HEK293 (cell line): ENCODE measurements at regions not wholly inside any gene's neighbourhood (a gene's known extent, or its start where the extent isn't known, plus 50 kb on each side); places are given as distances from the start of the nearest gene placed in this dataset.

Experiments used
- CTCF ChIA-PET: fragments of 350-600 bp; formaldehyde crosslinking; extraction: SDS; loops from one replicate; lab custom pipeline; 2021; ENCODE audit warnings: antibody characterized with exemption; lab: Yijun Ruan, JAX
- POLR2A ChIA-PET: fragments of 300-600 bp; formaldehyde crosslinking; extraction: SDS; loops from one replicate; lab custom pipeline; 2020; ENCODE audit warnings: antibody characterized with exemption, inconsistent platforms; lab: Yijun Ruan, JAX
- H3K27ac ChIP-seq: fragments of 200-500 bp; sonication (Bioruptor generic); 2 replicates; pipeline ENCODE4 v1.5.1; 2014; ENCODE audit warnings: low read depth, low read length, control low read depth, inconsistent platforms; ENCODE audit errors: extremely low read depth
- H3K36me3 ChIP-seq, 2 experiments: fragments of 200-500 bp in 1 of 2; sonication (Bioruptor generic) in 1 of 2; 1 replicate in 1 of 2; 2 replicates in 1 of 2; pipeline ENCODE4 v1.5.1; 2014 to 2017; ENCODE audit warnings: inconsistent platforms in 2 of 2, low read length in 2 of 2; ENCODE audit not compliant: control insufficient read depth in 2 of 2, insufficient read depth in 1 of 2
- H3K4me1 ChIP-seq: fragments of 200-500 bp; sonication (Bioruptor generic); 2 replicates; pipeline ENCODE4 v1.5.1; 2014; ENCODE audit warnings: mild to moderate bottlenecking, low read length, inconsistent platforms; ENCODE audit not compliant: control insufficient read depth, insufficient read depth
- H3K4me3 ChIP-seq: 2 replicates; pipeline ENCODE4 v1.5.1; 2011; ENCODE audit warnings: low read depth, mild to moderate bottlenecking, control low read depth, low read length, moderate library complexity
- H3K9me3 ChIP-seq: fragments of 200-500 bp; sonication (Bioruptor generic); 2 replicates; pipeline ENCODE4 v1.5.1; 2014; ENCODE audit warnings: low read depth, low read length, inconsistent platforms; ENCODE audit not compliant: control insufficient read depth, insufficient read depth
- BCL11A ChIP-seq: fragments of 450-650 bp; formaldehyde crosslinking; IDR thresholded peaks from 2 replicates; pipeline ENCODE4 v1.5.1; 2016; ENCODE audit warnings: low read depth, missing biosample characterization, missing genetic modification characterization
- MEIS1 ChIP-seq: sonication (generic); formaldehyde crosslinking; IDR thresholded peaks from 2 replicates; pipeline ENCODE4 v1.8.1; 2022; ENCODE audit warnings: missing genetic modification reagents, mild to moderate bottlenecking, borderline replicate concordance
- OSR2 ChIP-seq: fragments of 450-650 bp; formaldehyde crosslinking; IDR thresholded peaks from 2 replicates; pipeline ENCODE4 v1.5.1; 2016; ENCODE audit warnings: missing biosample characterization, missing genetic modification characterization
- PATZ1 ChIP-seq: fragments of 450-650 bp; formaldehyde crosslinking; IDR thresholded peaks from 2 replicates; pipeline ENCODE4 v1.5.1; 2016; ENCODE audit warnings: missing biosample characterization, missing genetic modification characterization
- PRDM6 ChIP-seq: fragments of 450-650 bp; formaldehyde crosslinking; IDR thresholded peaks from 2 replicates; pipeline ENCODE4 v1.5.1; 2017; ENCODE audit warnings: missing biosample characterization, missing genetic modification characterization
- ZBTB11 ChIP-seq: fragments of 450-650 bp; formaldehyde crosslinking; conservative IDR thresholded peaks from 2 replicates; pipeline ENCODE4 v1.5.1; 2016; ENCODE audit warnings: low read depth, missing biosample characterization, missing genetic modification characterization
- ZBTB17 ChIP-seq: fragments of 450-650 bp; formaldehyde crosslinking; IDR thresholded peaks from 2 replicates; pipeline ENCODE4 v1.5.1; 2016; ENCODE audit warnings: missing biosample characterization, missing genetic modification characterization
- ZIC2 ChIP-seq: fragments of 450-650 bp; formaldehyde crosslinking; IDR thresholded peaks from 2 replicates; pipeline ENCODE4 v1.5.1; 2016; ENCODE audit warnings: missing biosample characterization, missing genetic modification characterization
- ZNF10 ChIP-seq: fragments of 450-650 bp; formaldehyde crosslinking; IDR thresholded peaks from 2 replicates; pipeline ENCODE4 v1.5.1; 2017; ENCODE audit warnings: missing biosample characterization, missing genetic modification characterization
- ZNF112 ChIP-seq: fragments of 450-650 bp; formaldehyde crosslinking; IDR thresholded peaks from 2 replicates; pipeline ENCODE4 v1.5.0; 2017; ENCODE audit warnings: missing biosample characterization, missing genetic modification characterization
- ZNF146 ChIP-seq: fragments of 450-650 bp; formaldehyde crosslinking; IDR thresholded peaks from 2 replicates; pipeline ENCODE4 v1.5.1; 2016; ENCODE audit warnings: missing biosample characterization, missing genetic modification characterization
- ZNF202 ChIP-seq: fragments of 450-650 bp; formaldehyde crosslinking; IDR thresholded peaks from 2 replicates; pipeline ENCODE4 v1.5.1; 2016; ENCODE audit warnings: missing biosample characterization, missing genetic modification characterization, borderline replicate concordance
- ZNF23 ChIP-seq: fragments of 450-650 bp; formaldehyde crosslinking; IDR thresholded peaks from 2 replicates; pipeline ENCODE4 v1.5.1; 2016; ENCODE audit warnings: missing biosample characterization, missing genetic modification characterization, borderline replicate concordance
- ZNF624 ChIP-seq: fragments of 450-650 bp; formaldehyde crosslinking; IDR thresholded peaks from 2 replicates; pipeline ENCODE4 v1.5.1; 2017; ENCODE audit warnings: missing biosample characterization, missing genetic modification characterization
- ZNF629 ChIP-seq: fragments of 450-650 bp; formaldehyde crosslinking; IDR thresholded peaks from 2 replicates; pipeline ENCODE4 v1.5.1; 2017; ENCODE audit warnings: missing biosample characterization, missing genetic modification characterization
- ZNF664 ChIP-seq: fragments of 450-650 bp; formaldehyde crosslinking; IDR thresholded peaks from 2 replicates; pipeline ENCODE4 v1.5.1; 2016; ENCODE audit warnings: missing biosample characterization, missing genetic modification characterization
- ZSCAN23 ChIP-seq: fragments of 450-650 bp; formaldehyde crosslinking; IDR thresholded peaks from 2 replicates; pipeline ENCODE4 v1.5.1; 2016; ENCODE audit warnings: missing biosample characterization, missing genetic modification characterization
- TF ChIP-seq, protein P1 (sequence below): fragments of 450-650 bp; formaldehyde crosslinking; IDR thresholded peaks from 2 replicates; pipeline ENCODE4 v1.5.1; 2017; ENCODE audit warnings: missing biosample characterization, missing genetic modification characterization
- TF ChIP-seq, protein P2 (sequence below): fragments of 450-650 bp; formaldehyde crosslinking; IDR thresholded peaks from 2 replicates; pipeline ENCODE4 v1.5.1; 2016; ENCODE audit warnings: missing biosample characterization, missing genetic modification characterization
- TF ChIP-seq, protein P3 (sequence below): sonication (generic); formaldehyde crosslinking; IDR thresholded peaks from 2 replicates; pipeline ENCODE4 v1.8.1; 2022; ENCODE audit warnings: mild to moderate bottlenecking, moderate library complexity, missing genetic modification reagents

DNA sequence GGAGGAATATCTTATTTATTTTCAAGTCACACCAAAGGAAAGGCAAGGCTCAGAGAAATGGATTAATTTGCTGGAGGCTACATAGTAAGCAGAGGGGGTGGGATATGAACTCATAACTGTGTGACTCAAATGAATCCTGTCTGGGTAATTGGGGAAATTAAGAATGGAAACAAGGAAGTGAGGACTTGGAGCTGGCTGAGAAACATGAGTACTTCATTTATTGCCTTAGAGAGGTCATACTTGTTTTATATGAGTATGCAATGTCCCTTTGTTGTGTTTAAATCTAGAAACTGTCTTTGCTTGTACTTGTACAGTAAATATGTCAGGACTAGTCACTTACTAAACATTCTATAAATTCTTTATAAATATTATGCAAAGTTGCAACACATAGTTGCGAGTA lies 2166.7 kb upstream of the PIK3C3 start:
- POLR2A ChIA-PET: no interaction called here
- CTCF ChIA-PET: no interaction called here
- Histone ChIP-seq H3K4me1 (no peaks in the 10 kb centered on the region), H3K27ac (no peak overlapping the region), H3K9me3 (no peaks in the 10 kb centered on the region), H3K36me3 (peaks cover 0 to 6% of the 10 kb centered on the region in 2 experiments; a peak in 1 of 3 replicates), H3K4me3 (no peak overlapping the region)
- TF ChIP-seq PRDM6 (tag by site-specific recombination) (peak; percentile 29; the same call in 1 of the 2 replicates), ZSCAN23 (tag by site-specific recombination) (no peak)
- TF ChIP-seq, protein P1, sequence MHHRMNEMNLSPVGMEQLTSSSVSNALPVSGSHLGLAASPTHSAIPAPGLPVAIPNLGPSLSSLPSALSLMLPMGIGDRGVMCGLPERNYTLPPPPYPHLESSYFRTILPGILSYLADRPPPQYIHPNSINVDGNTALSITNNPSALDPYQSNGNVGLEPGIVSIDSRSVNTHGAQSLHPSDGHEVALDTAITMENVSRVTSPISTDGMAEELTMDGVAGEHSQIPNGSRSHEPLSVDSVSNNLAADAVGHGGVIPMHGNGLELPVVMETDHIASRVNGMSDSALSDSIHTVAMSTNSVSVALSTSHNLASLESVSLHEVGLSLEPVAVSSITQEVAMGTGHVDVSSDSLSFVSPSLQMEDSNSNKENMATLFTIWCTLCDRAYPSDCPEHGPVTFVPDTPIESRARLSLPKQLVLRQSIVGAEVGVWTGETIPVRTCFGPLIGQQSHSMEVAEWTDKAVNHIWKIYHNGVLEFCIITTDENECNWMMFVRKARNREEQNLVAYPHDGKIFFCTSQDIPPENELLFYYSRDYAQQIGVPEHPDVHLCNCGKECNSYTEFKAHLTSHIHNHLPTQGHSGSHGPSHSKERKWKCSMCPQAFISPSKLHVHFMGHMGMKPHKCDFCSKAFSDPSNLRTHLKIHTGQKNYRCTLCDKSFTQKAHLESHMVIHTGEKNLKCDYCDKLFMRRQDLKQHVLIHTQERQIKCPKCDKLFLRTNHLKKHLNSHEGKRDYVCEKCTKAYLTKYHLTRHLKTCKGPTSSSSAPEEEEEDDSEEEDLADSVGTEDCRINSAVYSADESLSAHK: peak; percentile 64; the same call in 1 of the 2 replicates

DNA sequence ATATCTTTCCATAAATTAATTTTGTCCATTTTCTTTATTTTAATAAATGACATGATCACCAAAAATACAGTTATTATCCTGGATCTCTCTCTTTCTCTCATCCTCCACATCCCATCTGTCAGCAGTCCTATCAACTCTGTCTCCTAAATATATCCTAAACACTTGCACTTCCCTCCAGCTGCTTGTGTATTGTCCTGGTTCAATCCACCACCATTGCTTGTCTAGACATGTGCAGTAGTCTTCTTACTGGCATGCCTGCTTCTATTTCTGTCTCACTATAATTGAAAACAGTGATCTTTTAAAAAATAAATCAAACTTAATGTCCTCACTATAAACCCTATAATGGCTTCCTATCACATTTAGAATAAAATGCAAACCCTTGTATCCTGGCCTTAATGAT lies 2168.6 kb upstream of the PIK3C3 start:
- Histone ChIP-seq H3K9me3 (no peaks in the 10 kb centered on the region), H3K4me1 (no peaks in the 10 kb centered on the region), H3K36me3 (peaks cover 0 to 6% of the 10 kb centered on the region in 2 experiments; a peak in 1 of 3 replicates), H3K27ac (no peak overlapping the region), H3K4me3 (no peak overlapping the region)
- ChIA-PET POLR2A (no interaction called here), CTCF (no interaction called here)
- TF ChIP-seq ZNF629 (tag by site-specific recombination): no peak
- no peak for TF ChIP-seq ZNF202 (tag by site-specific recombination)
- TF ChIP-seq, protein P2, sequence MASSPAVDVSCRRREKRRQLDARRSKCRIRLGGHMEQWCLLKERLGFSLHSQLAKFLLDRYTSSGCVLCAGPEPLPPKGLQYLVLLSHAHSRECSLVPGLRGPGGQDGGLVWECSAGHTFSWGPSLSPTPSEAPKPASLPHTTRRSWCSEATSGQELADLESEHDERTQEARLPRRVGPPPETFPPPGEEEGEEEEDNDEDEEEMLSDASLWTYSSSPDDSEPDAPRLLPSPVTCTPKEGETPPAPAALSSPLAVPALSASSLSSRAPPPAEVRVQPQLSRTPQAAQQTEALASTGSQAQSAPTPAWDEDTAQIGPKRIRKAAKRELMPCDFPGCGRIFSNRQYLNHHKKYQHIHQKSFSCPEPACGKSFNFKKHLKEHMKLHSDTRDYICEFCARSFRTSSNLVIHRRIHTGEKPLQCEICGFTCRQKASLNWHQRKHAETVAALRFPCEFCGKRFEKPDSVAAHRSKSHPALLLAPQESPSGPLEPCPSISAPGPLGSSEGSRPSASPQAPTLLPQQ: no peak
- TF ChIP-seq, protein P3, sequence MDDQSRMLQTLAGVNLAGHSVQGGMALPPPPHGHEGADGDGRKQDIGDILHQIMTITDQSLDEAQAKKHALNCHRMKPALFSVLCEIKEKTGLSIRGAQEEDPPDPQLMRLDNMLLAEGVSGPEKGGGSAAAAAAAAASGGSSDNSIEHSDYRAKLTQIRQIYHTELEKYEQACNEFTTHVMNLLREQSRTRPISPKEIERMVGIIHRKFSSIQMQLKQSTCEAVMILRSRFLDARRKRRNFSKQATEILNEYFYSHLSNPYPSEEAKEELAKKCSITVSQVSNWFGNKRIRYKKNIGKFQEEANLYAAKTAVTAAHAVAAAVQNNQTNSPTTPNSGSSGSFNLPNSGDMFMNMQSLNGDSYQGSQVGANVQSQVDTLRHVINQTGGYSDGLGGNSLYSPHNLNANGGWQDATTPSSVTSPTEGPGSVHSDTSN: no peak
- no peak for TF ChIP-seq OSR2
- no peak for TF ChIP-seq MEIS1 (CRISPR knock-in tag)
- no peak for TF ChIP-seq ZNF664 (tag by site-specific recombination)
- no peak for TF ChIP-seq ZIC2 (tag by site-specific recombination)
- no peak for TF ChIP-seq ZNF146 (tag by site-specific recombination)
- no peak for TF ChIP-seq PRDM6 (tag by site-specific recombination)
- TF ChIP-seq BCL11A (tag by site-specific recombination): no peak
- no peak for TF ChIP-seq PATZ1
- no peak for TF ChIP-seq ZBTB11
- no peak for TF ChIP-seq ZNF10 (tag by site-specific recombination)
- no peak for TF ChIP-seq ZBTB17 (tag by site-specific recombination)
- TF ChIP-seq ZNF624 (tag by site-specific recombination): no peak
- TF ChIP-seq ZNF23 (tag by site-specific recombination): no peak
- TF ChIP-seq ZNF112 (tag by site-specific recombination): no peak
